Kidney tubule cell (primary cell): ENCODE measurements at regions not wholly inside any gene's neighbourhood (a gene's known extent, or its start where the extent isn't known, plus 50 kb on each side); places are given as distances from the start of the nearest gene placed in this dataset.
A peak's percentile ranks its signal among the peaks of the same experiment; 100 is the strongest.

Source experiments
- DNase-seq: peaks from one replicate; pipeline ENCODE4 v3.0.0-alpha.2; 2018; ENCODE audit warnings: low spot score

DNA sequence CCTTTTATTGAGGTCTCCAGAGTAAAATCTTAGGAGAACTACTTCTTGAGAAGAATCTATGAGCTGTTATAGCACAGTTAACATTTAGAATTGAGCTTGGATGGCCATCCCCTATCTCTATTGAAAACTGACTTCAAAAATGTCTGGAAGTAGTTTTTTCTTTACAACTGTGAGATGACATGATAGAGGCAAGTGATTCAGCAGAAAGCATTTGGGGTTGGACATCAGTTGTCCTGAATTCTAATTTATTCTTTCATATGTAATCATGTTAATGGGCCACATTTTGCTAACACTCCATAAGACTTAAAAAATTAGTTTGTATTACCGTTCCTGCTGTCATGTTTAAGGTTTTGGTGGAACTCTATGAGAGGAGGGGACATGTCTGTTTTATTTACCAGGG is 237.0 kb upstream of the SLC14A2 start:
- no peak for DNase-seq

DNA sequence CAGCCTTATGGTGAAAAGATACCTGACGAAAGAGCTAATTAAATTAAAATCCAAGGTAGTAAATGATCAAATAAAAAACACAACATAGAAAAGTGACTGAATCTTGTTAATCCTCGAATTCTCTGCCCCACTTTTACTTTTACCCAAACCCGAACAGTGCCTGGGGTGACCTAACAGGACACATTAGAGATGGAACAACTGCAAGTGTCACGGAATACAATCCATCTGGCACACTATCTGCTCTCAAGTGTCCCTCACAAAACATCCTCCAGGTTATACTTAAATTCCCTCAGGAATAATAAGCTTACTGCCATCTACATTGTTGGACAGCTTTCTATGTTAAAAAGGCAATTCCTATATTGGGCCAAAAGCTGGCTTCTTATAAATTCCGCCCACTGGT is 236.3 kb upstream of the SLC14A2 start:
- no peak for DNase-seq

DNA sequence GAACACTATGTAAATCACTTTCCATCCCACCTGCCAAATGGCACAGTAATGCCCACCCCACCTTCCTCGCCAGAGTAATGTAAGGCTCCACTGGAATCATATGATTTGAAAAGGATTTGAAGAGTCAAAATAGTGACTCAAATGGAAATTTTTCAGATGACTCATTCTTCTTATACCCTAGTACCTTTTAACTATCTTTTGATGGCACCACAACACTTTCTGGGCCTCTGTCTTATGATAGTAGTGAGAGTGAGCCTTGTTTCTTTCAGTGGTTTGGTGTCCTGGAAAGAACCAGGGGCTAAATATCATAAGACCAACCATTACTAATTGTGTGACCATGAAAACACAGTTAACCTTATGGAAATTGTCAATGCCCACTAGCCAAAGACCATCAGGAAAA is 235.4 kb upstream of the SLC14A2 start:
- peak; percentile 31 for DNase-seq

DNA sequence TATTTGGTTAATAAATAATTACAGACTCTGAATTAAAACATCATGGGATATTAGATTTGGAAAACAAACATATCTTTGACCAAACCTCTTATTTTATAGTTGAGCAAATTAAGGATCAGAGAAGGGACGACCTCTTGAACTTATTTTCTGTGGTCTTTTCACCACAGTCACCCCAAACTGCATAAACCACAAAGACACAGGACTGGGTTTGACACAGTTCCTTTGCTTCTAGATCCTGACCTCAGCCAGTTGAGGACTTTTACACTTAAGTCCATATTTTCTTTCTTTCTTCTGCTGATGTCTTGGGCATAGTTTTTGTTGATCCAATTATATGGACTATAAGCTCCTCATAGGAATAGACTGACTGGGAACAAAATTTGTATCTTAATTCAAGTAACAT is 234.0 kb upstream of the SLC14A2 start:
- DNase-seq = no peak

DNA sequence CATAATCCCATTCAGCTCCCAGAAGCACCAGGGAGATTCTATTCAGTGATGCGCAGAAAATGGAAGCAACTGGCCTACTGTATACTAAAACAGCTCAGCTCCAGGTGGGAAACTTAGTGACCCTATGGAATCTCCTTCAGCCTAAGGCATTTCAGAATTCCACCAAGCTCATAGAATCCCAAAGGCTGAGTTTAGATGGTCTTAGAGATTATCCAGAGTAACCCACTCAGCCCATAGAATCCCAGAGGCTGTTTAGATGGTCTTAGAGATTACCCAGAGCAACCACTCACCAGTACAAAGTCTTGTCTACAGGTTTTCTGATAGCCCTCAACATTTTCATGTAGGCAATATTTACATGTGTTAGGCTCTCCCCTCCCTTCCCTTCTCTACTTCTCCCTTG is 232.0 kb upstream of the SLC14A2 start:
- DNase-seq = no peak

DNA sequence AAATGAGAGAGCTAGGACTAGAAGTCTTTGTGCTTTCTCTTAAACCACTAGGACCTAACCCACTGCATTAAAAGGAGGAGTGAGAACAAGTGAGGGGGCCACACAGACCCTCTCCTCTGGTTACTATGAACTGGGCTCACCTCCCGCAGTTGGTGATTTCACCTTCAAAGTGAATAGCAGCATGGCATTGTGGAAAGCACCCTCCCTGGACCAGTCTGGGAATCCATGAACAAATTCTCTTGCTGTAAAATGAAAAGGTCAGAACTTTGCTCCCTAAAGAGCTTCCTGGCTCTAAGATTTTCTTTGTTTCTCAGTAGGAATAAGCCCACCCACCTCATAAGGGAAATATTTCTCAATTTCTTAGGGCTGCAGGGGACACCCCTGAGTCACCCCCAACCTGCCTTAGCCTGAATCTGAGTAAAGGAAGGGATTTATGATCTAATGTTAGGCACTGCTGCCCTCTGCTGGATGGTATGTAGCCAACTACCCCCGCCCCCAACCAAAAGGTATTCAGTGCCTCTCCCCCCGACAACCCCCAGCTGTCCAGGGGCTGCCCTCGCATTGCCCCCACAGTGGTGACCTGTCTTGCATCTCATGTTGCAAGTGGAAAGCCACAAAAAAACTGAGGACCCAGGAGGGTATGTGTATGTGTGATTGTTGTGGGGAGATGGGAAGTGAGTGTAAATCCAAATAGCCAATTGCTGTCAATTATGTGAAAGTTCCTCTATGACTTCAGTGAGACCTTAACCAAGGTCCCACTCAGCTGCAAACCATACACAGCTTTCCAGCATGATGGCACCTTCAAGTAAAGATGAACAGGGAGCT is 230.9 kb upstream of the SLC14A2 start:
- DNase-seq = peak; percentile 64

DNA sequence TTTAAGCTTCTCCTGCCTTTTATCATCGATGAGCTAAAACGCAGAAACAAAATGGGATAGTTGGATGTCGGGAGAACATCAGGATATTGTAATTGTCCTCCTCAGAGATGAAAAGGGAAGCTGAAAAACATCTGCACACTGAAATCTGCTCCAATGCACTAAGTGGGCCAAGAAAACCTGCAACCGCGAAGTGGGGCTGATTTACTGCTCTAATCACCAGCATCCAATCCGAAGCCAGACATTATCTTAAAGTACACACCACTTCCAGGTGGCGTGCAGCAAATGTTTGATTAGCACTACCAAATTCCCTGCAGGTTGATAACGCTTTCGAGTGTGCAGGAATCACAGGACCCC is 230.3 kb upstream of the SLC14A2 start:
- no peak for DNase-seq

DNA sequence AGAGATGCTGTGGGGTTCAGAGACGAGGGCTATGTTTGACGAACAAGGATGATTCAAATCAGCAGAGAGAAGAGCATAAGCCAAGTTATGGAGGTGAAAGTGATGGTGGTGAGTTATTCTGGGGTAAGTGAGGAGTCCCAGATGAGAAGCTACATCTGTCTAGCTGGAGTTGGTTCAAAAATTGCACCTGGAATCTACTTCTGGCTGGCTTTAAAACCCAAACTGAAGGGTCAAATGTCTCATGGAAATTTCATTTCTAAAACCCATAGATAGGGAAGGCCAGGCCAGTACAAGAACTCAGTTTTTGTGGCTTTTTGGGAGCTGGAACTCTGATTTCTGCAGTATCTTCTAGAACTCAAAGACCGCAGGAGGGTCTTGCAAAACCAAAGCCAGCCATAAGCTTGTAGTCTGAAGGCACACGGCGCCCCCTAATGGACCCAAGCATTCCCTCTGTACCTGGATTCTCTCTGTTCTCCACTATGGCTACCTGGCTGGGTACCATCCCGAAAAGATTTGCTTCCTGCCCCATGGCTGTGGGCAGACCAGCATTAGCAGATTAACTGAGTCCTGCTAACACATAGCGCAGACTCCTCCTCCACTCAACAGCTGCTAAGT is 229.1 kb upstream of the SLC14A2 start:
- DNase-seq = peak; percentile 23

DNA sequence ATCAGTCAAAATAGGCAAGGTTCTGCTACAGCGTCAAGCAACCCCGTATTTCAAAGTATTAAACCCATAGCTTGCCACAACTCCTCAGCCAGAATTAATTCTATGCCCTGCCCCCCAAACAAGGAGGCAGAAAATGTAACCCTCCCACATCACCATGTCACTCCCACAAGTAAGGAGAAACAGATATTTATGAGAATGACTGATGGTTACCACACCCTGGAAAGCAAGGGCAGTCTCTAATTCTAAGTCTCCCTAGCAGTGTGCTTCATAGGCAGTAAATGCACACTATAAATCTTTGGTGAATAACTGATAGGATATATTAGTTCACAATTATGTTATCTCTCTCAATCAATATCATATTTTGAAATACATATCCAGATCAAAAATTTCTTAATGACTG is 228.0 kb upstream of the SLC14A2 start:
- no peak for DNase-seq

DNA sequence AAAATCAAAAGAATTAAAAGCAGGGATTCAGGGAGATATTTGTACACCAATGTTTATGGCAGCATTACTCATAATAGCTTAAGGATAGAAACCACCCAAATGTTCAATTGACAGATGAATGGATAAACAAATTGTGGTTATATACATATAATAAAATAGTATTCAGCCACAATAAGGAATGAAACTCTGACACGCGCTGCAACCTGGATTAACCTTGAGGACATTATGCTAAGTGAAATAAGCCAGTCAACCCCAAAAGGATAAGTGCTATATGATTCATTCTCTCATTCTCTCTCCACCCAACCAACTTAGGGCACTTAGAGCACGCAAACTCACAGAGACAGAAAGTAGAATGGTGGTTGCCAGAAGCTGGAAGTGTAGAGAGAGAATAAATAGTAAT is 216.8 kb upstream of the SLC14A2 start:
- no peak for DNase-seq

DNA sequence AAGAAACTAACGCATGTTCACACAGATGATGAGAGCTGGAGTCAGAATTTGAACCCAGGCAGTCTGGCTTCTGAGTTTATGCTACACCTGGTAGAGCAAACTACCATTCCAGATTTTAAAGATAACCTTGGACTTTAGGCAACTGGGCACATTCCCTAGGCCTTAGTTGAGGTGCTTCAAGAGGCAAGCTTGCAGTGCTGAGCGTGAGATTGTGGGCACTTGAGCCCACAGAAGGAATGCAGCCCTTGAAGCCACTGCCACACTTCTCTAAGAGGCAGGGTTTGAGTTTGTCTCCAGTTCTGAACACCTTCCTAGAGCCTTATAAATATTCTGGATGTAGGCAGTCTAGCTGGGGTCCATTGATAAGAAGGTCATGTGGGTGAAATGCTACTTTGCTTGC is 216.1 kb upstream of the SLC14A2 start:
- no peak for DNase-seq

DNA sequence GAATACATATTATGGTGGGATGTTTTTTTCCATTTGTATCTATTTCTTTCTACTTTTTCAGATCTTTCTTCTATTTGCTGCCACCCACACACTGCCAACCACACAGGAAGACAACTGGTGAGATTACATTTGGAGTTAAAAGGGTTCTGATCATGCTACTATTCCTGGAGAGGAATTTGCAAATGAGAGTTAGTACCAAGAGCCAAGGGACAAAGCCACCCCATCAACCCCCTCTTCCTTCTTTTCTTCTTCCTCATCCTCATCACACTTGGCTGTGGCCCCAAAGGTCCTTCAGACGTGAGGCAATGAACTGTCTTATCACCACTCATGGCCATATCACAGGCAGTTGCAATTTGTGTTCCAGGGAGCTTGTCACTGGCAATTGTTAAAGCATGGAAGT is 215.6 kb upstream of the SLC14A2 start:
- no peak for DNase-seq

DNA sequence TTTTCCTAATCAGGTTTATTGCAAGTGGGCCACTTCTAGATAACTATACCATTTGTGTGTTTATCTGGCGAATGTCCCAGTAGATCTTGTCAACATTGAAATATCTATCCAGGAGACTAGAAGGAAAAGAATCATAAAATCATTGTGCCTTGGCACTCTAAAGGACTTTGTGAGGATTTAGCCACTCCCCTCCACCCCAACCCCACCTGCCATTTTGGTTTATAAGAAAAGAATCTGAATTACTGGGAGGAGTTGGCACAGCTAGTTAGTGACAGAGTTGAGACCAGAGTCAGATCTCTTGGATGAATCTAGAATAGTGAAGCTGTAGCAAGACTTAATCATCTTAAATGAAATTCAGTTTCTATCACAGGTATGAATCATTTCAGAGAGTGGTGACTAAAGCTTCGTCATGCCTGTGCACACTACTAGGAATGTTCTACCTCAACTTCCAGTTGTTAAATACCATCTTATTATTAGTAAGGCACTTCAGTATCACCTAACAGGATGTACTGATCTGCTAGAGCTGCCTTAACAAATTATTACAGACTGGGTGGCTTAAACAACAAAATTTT is 212.7 kb upstream of the SLC14A2 start:
- DNase-seq = peak; percentile 97

DNA sequence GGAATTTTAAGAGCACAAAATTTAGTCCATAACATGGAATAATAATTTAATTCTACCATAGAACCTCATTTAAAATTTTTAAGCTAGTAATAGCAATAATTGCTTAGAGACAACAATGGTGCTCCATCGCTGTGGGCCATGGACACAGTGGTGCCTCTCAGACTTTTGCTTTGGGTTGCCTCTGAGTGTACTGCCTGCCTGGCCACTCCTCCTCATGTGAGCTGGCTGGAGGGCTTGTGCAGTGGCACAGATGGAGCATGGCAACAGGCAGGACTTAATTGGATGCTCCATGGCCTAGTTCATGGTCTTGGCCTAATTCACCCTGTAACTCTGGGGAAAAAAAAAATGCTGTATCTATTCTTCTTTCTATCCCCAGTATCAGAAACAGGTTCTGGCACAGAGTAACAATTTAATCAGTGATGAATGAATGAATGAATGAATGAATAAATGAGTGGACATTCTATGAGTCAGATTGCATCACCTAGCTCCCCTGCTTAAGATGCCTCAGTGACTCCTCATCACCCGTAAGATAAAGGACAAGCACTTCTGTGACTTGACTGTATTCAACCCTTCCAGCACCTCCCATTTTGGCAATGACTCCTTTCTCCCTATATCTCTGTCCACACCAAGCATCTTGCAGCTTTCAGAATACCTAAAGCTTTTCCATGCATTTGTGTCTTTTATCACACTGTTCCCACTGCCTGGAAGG is 211.8 kb upstream of the SLC14A2 start:
- peak; percentile 81 for DNase-seq

DNA sequence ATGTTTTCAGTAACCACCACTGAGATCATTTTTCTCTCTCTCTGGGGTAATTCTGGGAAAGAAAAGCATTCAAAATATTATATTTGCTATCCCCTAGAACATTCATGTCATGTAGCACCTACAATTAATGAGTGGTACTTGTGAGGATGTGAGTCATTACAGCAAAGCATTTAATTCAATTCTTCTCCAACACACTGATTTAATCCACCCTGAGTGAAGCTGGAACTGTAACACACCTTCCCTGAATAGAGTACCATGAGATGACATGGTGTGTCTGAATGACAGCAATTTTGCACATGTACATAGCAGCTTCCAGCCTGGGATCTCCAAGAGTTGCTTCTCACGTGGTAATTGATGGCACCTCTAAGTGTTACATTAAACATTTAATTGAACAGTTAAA is 207.1 kb upstream of the SLC14A2 start:
- DNase-seq = peak; percentile 23

DNA sequence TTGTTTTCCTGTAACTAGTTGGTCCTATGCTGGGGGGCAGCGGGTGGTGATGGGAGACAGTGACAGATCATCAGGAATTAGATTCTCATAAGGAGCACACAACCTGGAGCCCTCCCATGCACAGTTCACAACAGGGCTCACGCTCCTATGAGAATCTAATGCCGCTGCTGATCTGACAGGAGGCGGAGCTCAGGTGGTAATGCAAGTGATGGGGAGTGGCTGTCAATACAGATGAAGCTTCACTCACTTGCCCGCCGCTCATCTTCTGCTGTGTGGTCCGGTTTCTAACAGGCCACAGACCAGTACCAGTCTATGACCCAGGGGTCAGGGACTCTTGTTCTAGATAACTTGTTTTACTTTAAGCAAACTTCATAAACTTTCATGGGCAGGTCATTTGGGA is 205.3 kb upstream of the SLC14A2 start:
- no peak for DNase-seq

DNA sequence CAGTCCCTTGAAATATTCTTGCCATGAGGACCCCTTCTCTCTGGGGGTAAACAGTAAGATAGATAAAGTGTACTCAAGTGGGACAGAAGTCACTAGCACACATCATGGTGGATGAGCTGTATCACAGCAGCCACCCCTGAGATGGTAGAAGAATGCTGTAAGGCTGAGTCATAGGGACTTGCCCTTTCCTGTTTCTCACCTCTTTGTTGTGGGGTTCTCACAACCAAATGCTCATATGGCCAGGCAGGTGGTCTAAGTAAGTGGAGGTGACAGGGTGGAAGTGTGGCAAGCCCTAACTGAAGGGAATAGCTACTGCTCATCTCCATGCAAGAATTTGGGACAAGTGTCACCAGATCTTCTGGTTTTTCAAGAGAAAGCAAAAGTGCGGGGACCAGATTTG is 202.7 kb upstream of the SLC14A2 start:
- peak; percentile 80 for DNase-seq

DNA sequence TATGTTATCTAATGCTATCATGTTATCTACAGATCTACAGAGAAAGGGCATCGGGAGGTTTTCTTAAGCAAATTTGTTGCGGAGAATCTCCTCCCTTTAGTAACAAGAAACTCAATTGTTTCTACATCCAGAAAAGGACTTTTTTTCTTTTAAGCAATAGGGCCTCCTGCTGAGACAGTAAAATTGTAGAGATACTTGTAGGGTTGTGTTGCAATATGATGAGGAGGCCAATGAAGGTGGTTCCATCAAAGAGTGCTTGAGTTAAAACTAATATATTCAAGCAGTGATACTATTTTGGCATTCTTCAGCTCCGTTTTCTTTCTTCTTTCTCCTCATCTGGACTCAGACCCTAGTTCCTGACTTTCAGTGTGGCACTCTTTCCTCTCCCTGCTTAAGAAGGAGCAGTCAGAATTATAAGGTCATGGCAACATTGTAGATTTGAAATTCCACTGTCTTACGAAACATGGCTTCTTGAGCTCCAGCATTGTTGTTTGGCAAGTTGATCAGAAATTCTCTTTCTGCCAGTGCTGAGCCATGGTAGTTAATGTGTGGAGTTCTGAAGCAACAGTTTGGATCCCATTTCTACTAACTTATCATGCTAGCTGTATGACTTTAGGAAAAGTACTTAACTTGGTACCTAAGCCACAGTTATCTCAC is 202.0 kb upstream of the SLC14A2 start:
- no peak for DNase-seq

DNA sequence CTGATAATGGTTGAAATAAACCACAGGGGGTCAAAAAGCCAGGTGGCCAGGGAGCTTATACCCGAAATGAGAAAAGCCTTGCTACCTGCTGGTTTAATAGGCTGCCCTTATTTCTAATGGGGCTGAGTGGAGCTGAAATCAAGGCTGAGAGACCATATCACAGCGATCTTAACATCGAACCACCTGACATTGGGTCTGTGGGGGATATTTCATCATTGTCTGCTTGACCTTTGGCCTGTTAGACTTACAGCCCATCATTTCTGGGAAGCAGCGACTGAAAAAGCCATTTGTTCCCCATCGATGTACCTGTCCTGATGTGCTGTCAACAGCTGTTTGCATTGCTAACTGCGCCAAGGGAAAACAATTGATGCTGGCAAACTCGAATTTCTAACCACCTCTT is 199.7 kb upstream of the SLC14A2 start:
- no peak for DNase-seq

DNA sequence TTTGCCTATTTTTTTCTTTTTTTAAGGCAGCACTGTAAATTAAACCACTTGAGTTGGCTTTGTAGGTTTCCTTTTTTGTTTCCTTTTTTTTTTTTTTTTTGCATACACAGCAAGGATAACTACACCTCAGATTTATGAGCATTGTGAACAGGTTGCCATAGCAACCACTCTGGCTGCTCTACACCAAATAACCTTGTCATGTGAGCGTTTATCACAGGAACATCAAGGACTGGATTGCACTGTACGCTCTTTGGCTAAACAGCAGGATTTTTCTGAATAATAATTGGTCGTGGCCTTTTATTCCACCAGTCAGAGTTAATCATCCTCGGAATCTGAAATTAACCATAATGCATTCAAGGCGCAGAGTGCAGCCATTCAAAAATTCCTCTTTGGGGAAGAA is 199.1 kb upstream of the SLC14A2 start:
- peak; percentile 63 for DNase-seq

DNA sequence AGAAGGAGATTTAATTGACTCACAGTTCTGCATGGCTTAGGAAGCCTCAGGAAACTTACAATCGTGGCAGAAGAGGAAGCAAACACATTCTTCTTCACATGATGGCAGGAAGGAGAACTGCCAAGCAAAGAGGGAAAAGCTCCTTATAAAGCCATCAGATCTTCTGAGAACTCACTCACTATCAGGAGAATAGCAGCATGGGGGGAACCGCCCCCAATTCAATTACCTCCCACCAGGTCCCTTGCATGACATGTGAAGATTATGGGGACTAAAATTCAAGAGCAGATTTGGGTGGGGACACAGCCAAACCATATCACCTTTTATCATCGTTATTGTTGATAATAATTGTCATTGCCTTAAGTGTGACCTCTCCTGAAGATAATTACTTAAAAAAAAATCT is 197.9 kb upstream of the SLC14A2 start:
- DNase-seq = no peak

DNA sequence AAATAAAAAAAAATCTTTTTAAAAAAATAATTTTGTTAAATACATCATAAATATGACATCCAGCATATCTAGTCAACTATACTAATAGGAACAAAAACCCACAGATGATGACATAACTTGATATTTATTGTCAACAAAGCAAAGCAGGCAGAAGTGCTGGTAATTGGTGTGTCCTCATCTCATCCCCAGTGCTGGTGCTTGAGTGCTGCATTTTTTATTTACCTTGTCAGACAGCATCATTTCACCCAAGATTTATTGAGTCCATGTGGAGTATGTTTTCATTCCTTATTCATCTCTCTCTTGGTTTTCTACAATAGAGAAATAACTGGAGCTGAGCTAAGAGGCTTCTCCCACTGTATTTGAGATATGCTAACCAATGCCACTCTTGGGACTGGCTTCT is 191.6 kb upstream of the SLC14A2 start:
- DNase-seq = no peak

DNA sequence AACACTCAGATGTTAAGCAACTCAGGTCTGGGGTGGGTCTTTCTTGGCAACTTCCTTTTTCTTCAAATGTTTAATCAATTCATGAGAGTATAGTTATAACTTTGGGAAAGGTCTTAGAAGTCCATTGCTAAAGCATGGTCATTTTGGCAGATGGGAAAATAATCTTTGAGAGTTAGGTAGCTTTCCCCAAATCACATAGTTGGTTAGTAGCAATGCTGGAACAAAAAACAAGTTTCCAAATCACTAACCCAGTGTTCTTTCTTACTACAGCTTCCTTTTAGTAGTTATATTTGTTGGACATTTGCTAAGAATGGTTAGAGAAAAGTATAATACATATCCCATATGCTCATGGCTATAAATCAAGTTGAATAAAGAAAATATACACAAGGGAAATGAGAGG is 185.2 kb upstream of the SLC14A2 start:
- no peak for DNase-seq
